ENCODE measurements at regions not wholly inside any gene's neighbourhood (a gene's known extent, or its start where the extent isn't known, plus 50 kb on each side); places are given as distances from the start of the nearest gene placed in this dataset.

- TF ChIP-seq POLR2AphosphoS5 (IDR thresholded peaks at IDR 0.05; ENCODE audit: low read depth, low read length) (no peak), CTCF (IDR thresholded peaks at IDR 0.05) (no peak)
- Histone ChIP-seq H3K27ac (ENCODE audit: low read length) (no peak overlapping the region), H3K4me1 (ENCODE audit: control insufficient read depth, insufficient read depth, low read length) (no peaks in the 10 kb centered on the region), H3K27me3 (ENCODE audit: control insufficient read depth, insufficient read depth, low read length) (no peaks in the 10 kb centered on the region), H3K9me3 (ENCODE audit: control insufficient read depth, insufficient read depth, low read depth, low read length) (no peaks in the 10 kb centered on the region), H3K4me3 (ENCODE audit: low read depth in 2 of 2, low read length in 2 of 2) (no peak overlapping the region), H3K36me3 (ENCODE audit: control insufficient read depth, insufficient read depth, low read length) (no peaks in the 10 kb centered on the region)
- no peak for DNase-seq (ENCODE audit: low read depth, low spot score)
- intact Hi-C loops (cut with micrococcal nuclease; ENCODE audit: unreplicated experiment) (no loop called here), in situ Hi-C loops (cut with HindIII; ENCODE audit: low pct_unique_long_range_greater_than_20kb, low sequenced_read_pairs) (no loop called here)
- no TSS peak for BruUV-seq (replicated peaks)
- POLR2A ChIA-PET: no interaction called here
- CTCF ChIA-PET: interaction anchor here (0.7 kb wide), 1 partner anchor 42 kb away, joined by 21 read pairs; no protein-coding TSS in a partner anchor
- ATAC-seq: no peak
These were observed 59.2 kb upstream of the TANC2 start for GRCh38 chr17:62906881-62907280.

DNA sequence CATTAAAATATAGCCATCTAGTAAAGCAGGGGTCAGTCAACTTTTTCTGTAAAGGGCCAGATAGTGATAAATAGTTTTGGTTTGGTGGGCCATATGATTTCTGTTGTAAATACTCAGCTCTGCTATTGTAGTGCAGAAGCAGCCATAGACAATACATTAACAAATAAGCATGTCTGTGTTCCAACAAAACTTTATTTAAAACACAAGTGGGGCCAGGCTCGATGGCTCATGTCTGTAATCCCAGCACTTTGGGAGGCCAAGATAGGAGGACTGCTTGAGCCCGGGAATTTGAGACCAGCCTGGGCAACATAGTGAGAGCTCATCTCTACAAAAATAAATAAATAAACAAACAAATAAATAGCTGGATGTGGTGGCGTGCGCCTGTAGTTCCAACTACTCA lies 60.8 kb upstream of the TANC2 start:
- no TSS peak for BruUV-seq (replicated peaks)
- ChIA-PET CTCF (no interaction called here), POLR2A (no interaction called here)
- in situ Hi-C loops (cut with HindIII; ENCODE audit: low pct_unique_long_range_greater_than_20kb, low sequenced_read_pairs) (no loop called here), intact Hi-C loops (cut with micrococcal nuclease; ENCODE audit: unreplicated experiment) (no loop called here)
- TF ChIP-seq CTCF (IDR thresholded peaks at IDR 0.05): no peak
- TF ChIP-seq, protein P1, sequence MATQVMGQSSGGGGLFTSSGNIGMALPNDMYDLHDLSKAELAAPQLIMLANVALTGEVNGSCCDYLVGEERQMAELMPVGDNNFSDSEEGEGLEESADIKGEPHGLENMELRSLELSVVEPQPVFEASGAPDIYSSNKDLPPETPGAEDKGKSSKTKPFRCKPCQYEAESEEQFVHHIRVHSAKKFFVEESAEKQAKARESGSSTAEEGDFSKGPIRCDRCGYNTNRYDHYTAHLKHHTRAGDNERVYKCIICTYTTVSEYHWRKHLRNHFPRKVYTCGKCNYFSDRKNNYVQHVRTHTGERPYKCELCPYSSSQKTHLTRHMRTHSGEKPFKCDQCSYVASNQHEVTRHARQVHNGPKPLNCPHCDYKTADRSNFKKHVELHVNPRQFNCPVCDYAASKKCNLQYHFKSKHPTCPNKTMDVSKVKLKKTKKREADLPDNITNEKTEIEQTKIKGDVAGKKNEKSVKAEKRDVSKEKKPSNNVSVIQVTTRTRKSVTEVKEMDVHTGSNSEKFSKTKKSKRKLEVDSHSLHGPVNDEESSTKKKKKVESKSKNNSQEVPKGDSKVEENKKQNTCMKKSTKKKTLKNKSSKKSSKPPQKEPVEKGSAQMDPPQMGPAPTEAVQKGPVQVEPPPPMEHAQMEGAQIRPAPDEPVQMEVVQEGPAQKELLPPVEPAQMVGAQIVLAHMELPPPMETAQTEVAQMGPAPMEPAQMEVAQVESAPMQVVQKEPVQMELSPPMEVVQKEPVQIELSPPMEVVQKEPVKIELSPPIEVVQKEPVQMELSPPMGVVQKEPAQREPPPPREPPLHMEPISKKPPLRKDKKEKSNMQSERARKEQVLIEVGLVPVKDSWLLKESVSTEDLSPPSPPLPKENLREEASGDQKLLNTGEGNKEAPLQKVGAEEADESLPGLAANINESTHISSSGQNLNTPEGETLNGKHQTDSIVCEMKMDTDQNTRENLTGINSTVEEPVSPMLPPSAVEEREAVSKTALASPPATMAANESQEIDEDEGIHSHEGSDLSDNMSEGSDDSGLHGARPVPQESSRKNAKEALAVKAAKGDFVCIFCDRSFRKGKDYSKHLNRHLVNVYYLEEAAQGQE (IDR thresholded peaks at IDR 0.05; ENCODE audit: insufficient read depth in 1 of 2, low read depth in 2 of 2, low read length in 1 of 2): no peak
- TF ChIP-seq POLR2AphosphoS5 (IDR thresholded peaks at IDR 0.05; ENCODE audit: low read depth, low read length): no peak
- no peak for TF ChIP-seq TCF7L2 (IDR thresholded peaks at IDR 0.05; ENCODE audit: low read depth, low read length)
- no peak for TF ChIP-seq SIN3A (IDR thresholded peaks at IDR 0.05; ENCODE audit: borderline replicate concordance, insufficient read depth, low read depth, low read length)
- no peaks in the 10 kb centered on the region for H3K27me3 ChIP-seq (ENCODE audit: control insufficient read depth, insufficient read depth, low read length)
- H3K4me1 ChIP-seq (ENCODE audit: control insufficient read depth, insufficient read depth, low read length): no peaks in the 10 kb centered on the region
- no peak overlapping the region for H3K4me3 ChIP-seq (ENCODE audit: low read depth in 2 of 2, low read length in 2 of 2)
- H3K36me3 ChIP-seq (ENCODE audit: control insufficient read depth, insufficient read depth, low read length): no peaks in the 10 kb centered on the region
- DNase-seq (ENCODE audit: low read depth, low spot score): no peak
- H3K9me3 ChIP-seq (ENCODE audit: control insufficient read depth, insufficient read depth, low read depth, low read length): no peaks in the 10 kb centered on the region
- no peak for ATAC-seq
- no peak overlapping the region for H3K27ac ChIP-seq (ENCODE audit: low read length)
